Upper lobe of left lung (tissue), 6 donors: ENCODE measurements at regions not wholly inside any gene's neighbourhood (a gene's known extent, or its start where the extent isn't known, plus 50 kb on each side); places are given as distances from the start of the nearest gene placed in this dataset.
"Not testable (repeated sequence)": the region's sequence is repeated elsewhere in the genome, so short reads cannot be mapped to it uniquely, and the experiment has no call there.

ENCODE experiments used
- ATAC-seq, 2 donors: fragments of 200-7000 bp; cut with Tn5 transposase; one replicate each; pipeline ENCODE4 v1.9.1; 2022; ENCODE audit warnings: mild to moderate bottlenecking in 2 of 2, moderate library complexity in 2 of 2; ENCODE audit not compliant: low FRiP score in 2 of 2
- DNase-seq, 2 donors: peaks; one replicate each; pipeline ENCODE4 v3.0.0-alpha.2; 2019 to 2020
- H3K27ac ChIP-seq, 4 donors: fragments of 200-600 bp; sonication (generic); one replicate each; pipeline ENCODE4 v1.5.1; 2016 to 2019
- H3K27me3 ChIP-seq, 4 donors: fragments of 200-600 bp; sonication (generic); one replicate each; pipeline ENCODE4 v1.5.1; 2017 to 2019
- H3K36me3 ChIP-seq, 4 donors: fragments of 200-600 bp; sonication (generic); one replicate each; pipeline ENCODE4 v1.5.1; 2016 to 2019
- H3K4me1 ChIP-seq, 4 donors: fragments of 200-600 bp; sonication (generic); one replicate each; pipeline ENCODE4 v1.5.1; 2018 to 2019
- H3K4me3 ChIP-seq, 4 donors: fragments of 200-600 bp; sonication (generic); one replicate each; pipeline ENCODE4 v1.5.1; 2017 to 2019; ENCODE audit warnings: mild to moderate bottlenecking in 2 of 4, moderate library complexity in 1 of 4
- H3K9me3 ChIP-seq, 4 donors: fragments of 200-600 bp; sonication (generic); one replicate each; pipeline ENCODE4 v1.5.1; 2018 to 2019
- EP300 ChIP-seq, 4 donors: sonication (generic); formaldehyde crosslinking; IDR thresholded peaks; one replicate each; pipeline ENCODE4 v1.5.1; 2017; ENCODE audit warnings: antibody characterized with exemption in 4 of 4, control low read depth in 2 of 4
- POLR2A ChIP-seq, 4 donors: fragments of 450-650 bp; IDR thresholded peaks; one replicate each; pipeline ENCODE4 v1.5.1; 2016 to 2017; ENCODE audit warnings: antibody characterized with exemption in 4 of 4, mild to moderate bottlenecking in 2 of 4
- POLR2AphosphoS5 ChIP-seq, 2 donors: sonication (generic); formaldehyde crosslinking; IDR thresholded peaks; one replicate each; pipeline ENCODE4 v1.5.1; 2017; ENCODE audit warnings: antibody characterized with exemption in 2 of 2
- WGBS, 2 donors: methylation state at CpG; one replicate each; pipeline ENCODE4 v1.1.5; 2017 to 2018; 5-methylcytosine and 5-hydroxymethylcytosine counted together
- TF ChIP-seq, protein P1 (sequence below), 6 experiments: fragments of 450-650 bp in 4 of 6; fragments of 200-600 bp in 2 of 6; sonication (generic) in 2 of 6; IDR thresholded peaks; one replicate each; pipeline ENCODE4 v1.5.1; 2016 to 2019; ENCODE audit warnings: antibody characterized with exemption in 6 of 6
- donor health status: DM: no; HTN: no; CAD: no; lungs with moderate emphysema.
- donor health status: DM: no; HTN: yes; CAD: no; lungs with severe emphysema.

GRCh38 chr2:198611201-198611600, 806.8 kb downstream of the PLCL1 start:
- H3K9me3 ChIP-seq = no peaks in the 10 kb centered on the region
- no peak overlapping the region for H3K4me3 ChIP-seq
- no peaks in the 10 kb centered on the region for H3K4me1 ChIP-seq
- no peaks in the 10 kb centered on the region for H3K36me3 ChIP-seq
- ATAC-seq = no peak
- no peaks in the 10 kb centered on the region for H3K27me3 ChIP-seq
- TF ChIP-seq, protein P1, sequence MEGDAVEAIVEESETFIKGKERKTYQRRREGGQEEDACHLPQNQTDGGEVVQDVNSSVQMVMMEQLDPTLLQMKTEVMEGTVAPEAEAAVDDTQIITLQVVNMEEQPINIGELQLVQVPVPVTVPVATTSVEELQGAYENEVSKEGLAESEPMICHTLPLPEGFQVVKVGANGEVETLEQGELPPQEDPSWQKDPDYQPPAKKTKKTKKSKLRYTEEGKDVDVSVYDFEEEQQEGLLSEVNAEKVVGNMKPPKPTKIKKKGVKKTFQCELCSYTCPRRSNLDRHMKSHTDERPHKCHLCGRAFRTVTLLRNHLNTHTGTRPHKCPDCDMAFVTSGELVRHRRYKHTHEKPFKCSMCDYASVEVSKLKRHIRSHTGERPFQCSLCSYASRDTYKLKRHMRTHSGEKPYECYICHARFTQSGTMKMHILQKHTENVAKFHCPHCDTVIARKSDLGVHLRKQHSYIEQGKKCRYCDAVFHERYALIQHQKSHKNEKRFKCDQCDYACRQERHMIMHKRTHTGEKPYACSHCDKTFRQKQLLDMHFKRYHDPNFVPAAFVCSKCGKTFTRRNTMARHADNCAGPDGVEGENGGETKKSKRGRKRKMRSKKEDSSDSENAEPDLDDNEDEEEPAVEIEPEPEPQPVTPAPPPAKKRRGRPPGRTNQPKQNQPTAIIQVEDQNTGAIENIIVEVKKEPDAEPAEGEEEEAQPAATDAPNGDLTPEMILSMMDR (IDR thresholded peaks at IDR 0.05) = no peak
- no peak for TF ChIP-seq POLR2A (IDR thresholded peaks at IDR 0.05)
- TF ChIP-seq EP300 (IDR thresholded peaks at IDR 0.05) = no peak
- TF ChIP-seq POLR2AphosphoS5 (IDR thresholded peaks at IDR 0.05) = no peak
- DNase-seq = no peak
- H3K27ac ChIP-seq = no peak overlapping the region
- WGBS, 2 donors = 76 to 77% methylated on average over 3 of the region's 3 CpGs

DNA sequence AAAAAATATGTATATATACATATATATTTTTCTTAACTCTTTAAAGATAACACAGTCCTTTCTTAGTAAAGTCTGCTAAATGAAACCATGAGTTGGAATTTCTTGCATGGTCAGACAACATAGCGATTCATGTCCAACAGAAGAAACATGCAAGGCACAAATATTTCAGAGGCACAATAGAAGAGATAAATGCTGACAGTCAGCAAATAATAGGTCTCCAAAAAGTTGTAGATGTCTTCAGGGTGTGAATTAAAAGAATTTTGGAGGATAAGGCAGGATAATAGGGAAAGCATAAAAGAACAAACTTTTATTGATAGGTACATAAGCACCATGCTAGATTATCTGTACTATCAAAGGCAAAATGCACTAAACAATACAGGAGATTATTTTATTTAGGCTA, 800.2 kb downstream of the PLCL1 start:
- DNase-seq (no peak), ATAC-seq (no peak)
- TF ChIP-seq POLR2AphosphoS5 (IDR thresholded peaks at IDR 0.05) = no peak
- TF ChIP-seq POLR2A (IDR thresholded peaks at IDR 0.05) = no peak
- TF ChIP-seq, protein P1 (IDR thresholded peaks at IDR 0.05) = no peak
- no peak for TF ChIP-seq EP300 (IDR thresholded peaks at IDR 0.05)
- Histone ChIP-seq H3K4me1 (no peaks in the 10 kb centered on the region), H3K27me3 (no peaks in the 10 kb centered on the region), H3K27ac (no peak overlapping the region), H3K4me3 (no peak overlapping the region), H3K36me3 (no peaks in the 10 kb centered on the region), H3K9me3 (no peaks in the 10 kb centered on the region)
- 96 to 97% methylated on average over 1 of the region's 1 CpG for WGBS, 2 donors

DNA sequence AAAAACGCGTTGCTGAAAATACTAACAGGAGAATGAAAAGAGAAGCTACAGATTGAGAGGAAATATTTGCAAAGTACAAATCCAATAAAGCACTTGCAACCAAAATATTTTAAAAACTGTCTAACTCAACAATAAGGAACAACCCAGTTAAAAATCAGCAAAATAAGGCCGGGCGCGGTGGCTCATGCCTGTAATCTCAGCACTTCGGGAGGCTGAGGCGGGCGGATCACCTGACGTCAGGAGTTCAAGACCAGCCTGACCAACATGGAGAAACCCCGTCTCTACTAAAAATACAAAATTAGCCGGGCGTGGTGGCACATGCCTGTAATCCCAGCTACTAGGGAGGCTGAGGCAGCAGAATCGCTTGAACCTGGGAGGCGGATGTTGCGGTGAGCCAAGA, 798.6 kb downstream of the PLCL1 start:
- peak in 1 of 2 donors; percentile 13 for DNase-seq
- not testable (repeated sequence) for H3K4me1 ChIP-seq, H3K36me3 ChIP-seq, H3K4me3 ChIP-seq, H3K9me3 ChIP-seq, H3K27ac ChIP-seq, H3K27me3 ChIP-seq, ATAC-seq
- 95% methylated on average over 15 of the region's 15 CpGs for WGBS, 2 donors

DNA sequence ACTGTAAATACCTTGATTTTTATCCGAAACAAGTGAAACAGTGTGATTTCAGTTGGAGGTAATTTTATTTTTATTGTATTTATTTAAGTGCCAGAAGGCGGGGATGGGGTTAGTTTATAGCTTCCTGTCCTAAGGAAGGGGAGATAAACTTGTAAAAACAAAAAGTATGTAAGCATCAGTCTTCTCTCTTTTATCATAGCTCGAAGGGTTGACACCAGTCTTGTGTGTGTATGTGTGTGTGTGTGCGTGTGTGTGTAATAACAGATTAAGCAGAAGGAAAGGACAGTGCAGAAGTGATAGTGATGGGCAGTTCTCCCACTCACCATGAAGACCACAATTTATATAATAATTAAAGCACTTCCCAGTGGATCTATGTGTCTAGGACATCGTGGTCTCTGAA, 793.3 kb downstream of the PLCL1 start:
- TF ChIP-seq POLR2A (IDR thresholded peaks at IDR 0.05) (no peak), EP300 (IDR thresholded peaks at IDR 0.05) (no peak), POLR2AphosphoS5 (IDR thresholded peaks at IDR 0.05) (no peak)
- TF ChIP-seq, protein P1 (IDR thresholded peaks at IDR 0.05) = no peak
- no peaks in the 10 kb centered on the region for H3K4me1 ChIP-seq
- 48 to 50% methylated on average over 5 of the region's 5 CpGs for WGBS, 2 donors
- ATAC-seq (no peak), DNase-seq (no peak)
- no peak overlapping the region for H3K4me3 ChIP-seq
- no peaks in the 10 kb centered on the region for H3K9me3 ChIP-seq
- no peaks in the 10 kb centered on the region for H3K27me3 ChIP-seq
- no peak overlapping the region for H3K27ac ChIP-seq
- no peaks in the 10 kb centered on the region for H3K36me3 ChIP-seq

DNA sequence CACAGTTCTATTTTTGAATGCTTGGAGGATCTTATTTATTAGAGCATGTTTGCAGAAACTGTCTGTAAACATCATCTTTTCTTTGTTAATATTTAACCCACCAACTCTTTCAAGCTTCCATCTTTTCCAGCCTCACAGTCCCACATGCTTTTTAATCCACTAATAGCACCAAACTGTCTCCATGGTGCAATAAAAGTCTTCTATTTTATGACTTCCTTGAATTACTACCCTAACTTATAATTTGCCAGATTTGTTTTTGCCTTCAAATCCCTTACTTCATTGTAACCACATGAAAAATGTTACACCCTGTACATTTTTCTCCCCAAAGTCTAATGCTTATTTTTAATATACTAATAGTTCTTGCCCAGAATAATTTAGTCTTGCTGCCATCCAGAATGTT, 792.6 kb downstream of the PLCL1 start:
- no peaks in the 10 kb centered on the region for H3K4me1 ChIP-seq
- H3K36me3 ChIP-seq = no peaks in the 10 kb centered on the region
- H3K9me3 ChIP-seq = no peaks in the 10 kb centered on the region
- no peak for DNase-seq
- no peak overlapping the region for H3K4me3 ChIP-seq
- TF ChIP-seq EP300 (IDR thresholded peaks at IDR 0.05) = no peak
- TF ChIP-seq, protein P1 (IDR thresholded peaks at IDR 0.05) = no peak
- no peak for TF ChIP-seq POLR2A (IDR thresholded peaks at IDR 0.05)
- TF ChIP-seq POLR2AphosphoS5 (IDR thresholded peaks at IDR 0.05) = no peak
- H3K27me3 ChIP-seq = no peaks in the 10 kb centered on the region
- no peak for ATAC-seq
- H3K27ac ChIP-seq = no peak overlapping the region
